GM12878 (cell line): ENCODE measurements at regions not wholly inside any gene's neighbourhood (a gene's known extent, or its start where the extent isn't known, plus 50 kb on each side); places are given as distances from the start of the nearest gene placed in this dataset.

ENCODE experiments used
- ATAC-seq: fragments of 200-7000 bp; cut with Tn5 transposase; 3 replicates; pipeline ENCODE4 v1.9.1; 2020; ENCODE audit warnings: mild to moderate bottlenecking, moderate library complexity
- BruUV-seq: library from RNA; stranded (reverse); fragments of 400-500 nt; replicated peaks from 2 replicates; lab custom pipeline; 2021; lab: Mats Ljungman, UMichigan
- CTCF ChIA-PET: fragments of 300-600 bp; sonication (Branson Sonifier 250); formaldehyde crosslinking; extraction: SDS; loops from one replicate; lab custom pipeline; 2021; ENCODE audit warnings: inconsistent platforms; lab: Yijun Ruan, JAX
- POLR2A ChIA-PET: fragments of 350-600 bp; formaldehyde crosslinking; extraction: SDS; loops from one replicate; lab custom pipeline; 2021; ENCODE audit warnings: inconsistent platforms; lab: Charles Lee
- RAD21 ChIA-PET: fragments of 300-600 bp; sonication (Branson Sonifier 250); formaldehyde crosslinking; loops from one replicate; lab custom pipeline; 2023; ENCODE audit warnings: antibody characterized with exemption; ENCODE audit not compliant: unreplicated experiment; lab: Charles Lee
- SMC1A ChIA-PET: fragments of 300-600 bp; sonication (Branson Sonifier 250); formaldehyde crosslinking; loops from one replicate; lab custom pipeline; 2023; ENCODE audit not compliant: unreplicated experiment, uncharacterized antibody; lab: Charles Lee
- DNase-seq: peaks from one replicate; pipeline ENCODE4 v3.0.0-alpha.2; 2011; ENCODE audit warnings: low read depth, low spot score
- FAIRE-seq: peaks from 3 replicates; lab custom pipeline; 2011; peaks lifted over from hg19 to GRCh38; lab: Jason Lieb, UNC
- H2AFZ ChIP-seq: 2 replicates; pipeline ENCODE4 v1.6.0; 2011; ENCODE audit warnings: low read depth, low read length, control low read depth; ENCODE audit not compliant: control insufficient read depth
- H3K27ac ChIP-seq: 2 replicates; pipeline ENCODE4 v1.5.1; 2011; ENCODE audit warnings: control low read depth; ENCODE audit not compliant: control insufficient read depth, insufficient read depth
- H3K27me3 ChIP-seq, 2 experiments: replicated peaks in 1 of 2; 2 replicates each; pipeline versions ENCODE4 v1.6.0 to v1.6.1; 2011; ENCODE audit warnings: low read length in 1 of 2; ENCODE audit not compliant: control insufficient read depth in 2 of 2, insufficient read depth in 2 of 2
- H3K36me3 ChIP-seq, 2 experiments: 2 replicates each; pipeline ENCODE4 v1.5.1; 2011; ENCODE audit warnings: low read length in 1 of 2; ENCODE audit not compliant: control insufficient read depth in 2 of 2, insufficient read depth in 2 of 2
- H3K4me1 ChIP-seq: 2 replicates; pipeline ENCODE4 v1.6.1; 2011; ENCODE audit warnings: mild to moderate bottlenecking, low read length, moderate library complexity, mixed read lengths; ENCODE audit not compliant: control insufficient read depth, insufficient read depth
- H3K4me2 ChIP-seq: 2 replicates; pipeline ENCODE4 v1.6.0; 2011; ENCODE audit warnings: control low read depth; ENCODE audit not compliant: control insufficient read depth, insufficient read depth
- H3K4me3 ChIP-seq: fragments of 200-600 bp; sonication (generic); 2 replicates; pipeline ENCODE4 v1.5.1; 2016
- H3K79me2 ChIP-seq: 2 replicates; pipeline ENCODE4 v1.6.0; 2011; ENCODE audit warnings: low read length; ENCODE audit not compliant: control insufficient read depth, insufficient read depth
- H3K9ac ChIP-seq: 2 replicates; pipeline ENCODE4 v1.8.0; 2011; ENCODE audit warnings: low read length, control low read depth, mixed read lengths; ENCODE audit not compliant: control insufficient read depth, insufficient read depth
- H3K9me3 ChIP-seq: replicated peaks from 3 replicates; pipeline ENCODE4 v1.5.1; 2011; ENCODE audit warnings: mild to moderate bottlenecking, low read length; ENCODE audit not compliant: control insufficient read depth, insufficient read depth
- H4K20me1 ChIP-seq: 2 replicates; pipeline ENCODE4 v1.6.0; 2011; ENCODE audit not compliant: control insufficient read depth, insufficient read depth
- ATF7 ChIP-seq: fragments of 450-650 bp; IDR thresholded peaks from 2 replicates; pipeline ENCODE4 v1.6.1; 2016; ENCODE audit warnings: low read depth, mild to moderate bottlenecking
- HDAC6 ChIP-seq: fragments of 200-600 bp; sonication (generic); IDR thresholded peaks from one replicate; pipeline ENCODE4 v1.8.0; 2017; ENCODE audit warnings: antibody characterized with exemption; ENCODE audit not compliant: unreplicated experiment
- JUND ChIP-seq: IDR thresholded peaks from 2 replicates; pipeline ENCODE4 v1.6.1; 2012; ENCODE audit warnings: low read depth, mild to moderate bottlenecking, low read length, improper control_type of control experiment, moderate library complexity
- WGBS: methylation state at CpG from one replicate; pipeline ENCODE4 v1.1.6; 2016; ENCODE audit warnings: low lambda C conversion rate; ENCODE audit not compliant: insufficient replicate concordance, insufficient coverage; ENCODE audit errors: missing lambda C conversion rate; 5-methylcytosine and 5-hydroxymethylcytosine counted together
- in situ Hi-C: fragments of 300-500 bp; cut with MboI; formaldehyde crosslinking; loops from 9 replicates; pipeline ENCODE4 v1.14.3; 2018; ENCODE audit warnings: mixed read lengths
- intact Hi-C: fragments of 100-400 bp; cut with micrococcal nuclease; formaldehyde crosslinking; loops from one replicate; pipeline ENCODE4 v1.14.2; 2022; ENCODE audit not compliant: unreplicated experiment

GRCh38 chr2:139609109-139609508 lies 828.9 kb upstream of the NXPH2 start:
- H3K4me1 ChIP-seq = no peaks in the 10 kb centered on the region
- RAD21 ChIA-PET = no interaction called here
- POLR2A ChIA-PET = no interaction called here
- in situ Hi-C loops = no loop called here
- no TSS peak for BruUV-seq
- no peaks in the 10 kb centered on the region for H4K20me1 ChIP-seq
- no peak for TF ChIP-seq HDAC6
- DNase-seq = no peak
- no peak for FAIRE-seq
- H3K4me3 ChIP-seq = no peak overlapping the region
- SMC1A ChIA-PET = interaction anchor here (1.3 kb wide), 1 partner anchor 14 kb away, joined by 3 read pairs; no protein-coding TSS in a partner anchor
- intact Hi-C loops = no loop called here
- no peak overlapping the region for H3K27ac ChIP-seq
- 26% methylated on average over 3 of the region's 3 CpGs for WGBS
- H3K9ac ChIP-seq = no peak overlapping the region
- H3K36me3 ChIP-seq = no peaks in the 10 kb centered on the region
- H3K4me2 ChIP-seq = no peak overlapping the region
- H2AFZ ChIP-seq = no peak overlapping the region
- H3K27me3 ChIP-seq = no peaks in the 10 kb centered on the region
- no peaks in the 10 kb centered on the region for H3K9me3 ChIP-seq
- peak; percentile 58 for ATAC-seq
- no peaks in the 10 kb centered on the region for H3K79me2 ChIP-seq
- CTCF ChIA-PET = no interaction called here

DNA sequence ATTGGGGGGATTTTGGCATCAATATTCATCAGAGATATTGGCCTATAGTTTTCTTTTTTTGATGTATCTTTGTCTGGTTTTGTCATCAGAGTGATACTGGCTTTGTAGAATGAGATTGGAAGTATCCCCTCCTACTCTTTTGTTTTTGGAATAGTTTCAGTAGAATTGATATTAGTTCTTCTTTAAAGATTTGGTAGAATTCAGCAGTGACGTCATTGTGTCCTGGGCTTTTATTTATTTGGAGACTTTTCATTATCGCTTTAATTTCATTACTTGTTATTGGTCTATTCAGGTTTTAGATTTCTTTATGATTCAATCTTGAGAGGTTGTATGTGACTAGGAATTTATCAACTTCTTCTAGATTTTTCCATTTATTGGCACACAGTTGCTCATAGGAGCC lies 825.5 kb upstream of the NXPH2 start:
- Histone ChIP-seq H3K4me2 (no peak overlapping the region), H4K20me1 (no peaks in the 10 kb centered on the region), H3K79me2 (no peaks in the 10 kb centered on the region), H3K4me3 (no peak overlapping the region), H3K27me3 (no peaks in the 10 kb centered on the region), H2AFZ (no peak overlapping the region), H3K27ac (no peak overlapping the region), H3K4me1 (no peaks in the 10 kb centered on the region), H3K9me3 (no peaks in the 10 kb centered on the region), H3K36me3 (no peaks in the 10 kb centered on the region), H3K9ac (no peak overlapping the region)
- CTCF ChIA-PET = no interaction called here
- no peak for TF ChIP-seq JUND
- TF ChIP-seq ATF7 = peak; percentile 60; the same call in 1 of the 2 replicates
- intact Hi-C loops (no loop called here), in situ Hi-C loops (no loop called here)
- POLR2A ChIA-PET = no interaction called here
- no peak for ATAC-seq
- WGBS = 67% methylated on average over 2 of the region's 2 CpGs
- SMC1A ChIA-PET = interaction anchor here (0.9 kb wide), 1 partner anchor 24 kb away, joined by 5 read pairs; no protein-coding TSS in a partner anchor
- FAIRE-seq = no peak
- no peak for DNase-seq
- BruUV-seq = no TSS peak
- RAD21 ChIA-PET = no interaction called here
